ENCODE measurements at regions not wholly inside any gene's neighbourhood (a gene's known extent, or its start where the extent isn't known, plus 50 kb on each side); places are given as distances from the start of the nearest gene placed in this dataset.
"Not testable (repeated sequence)": the region's sequence is repeated elsewhere in the genome, so short reads cannot be mapped to it uniquely, and the experiment has no call there.

DNA sequence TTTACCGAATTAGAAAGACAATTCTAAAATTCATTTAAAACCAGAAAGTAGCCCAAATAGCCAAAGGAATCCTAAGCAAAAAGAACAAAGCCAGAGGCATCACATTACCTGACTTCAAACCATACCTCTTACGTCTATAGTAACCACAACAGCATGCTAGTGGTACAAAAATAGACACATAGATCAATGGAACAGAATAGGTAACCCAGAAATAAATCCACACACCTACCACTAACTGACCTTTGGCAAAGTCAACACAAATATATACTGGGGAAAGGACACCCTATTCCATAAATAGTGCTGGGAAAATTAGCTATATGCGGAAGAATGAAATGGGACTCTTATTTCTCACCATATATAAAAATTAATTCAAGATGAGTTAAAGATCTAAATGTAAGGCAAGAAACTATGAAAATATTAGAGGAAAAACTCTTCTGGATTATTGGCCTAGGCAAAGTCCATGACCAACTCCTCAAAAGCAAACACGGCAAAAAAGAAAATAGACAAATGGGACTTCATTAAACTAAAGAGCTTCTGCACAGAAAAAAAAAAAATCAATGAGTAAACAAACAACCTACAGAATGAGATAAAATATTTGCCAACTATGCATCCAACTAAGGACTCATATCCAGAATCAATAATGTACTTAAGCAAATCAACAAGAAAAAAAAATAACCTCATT, 568.9 kb downstream of the SOX5 start:
- Histone ChIP-seq H3K9me3 (ENCODE audit: control insufficient read depth in 4 of 4, low read length in 3 of 4) (peaks cover 0 to 3% (median 0%) of the 10 kb centered on the region in 4 donors), H3K27me3 (ENCODE audit: control insufficient read depth in 4 of 4, insufficient read depth in 4 of 4, low read length in 3 of 4) (no peaks in the 10 kb centered on the region), H3K36me3 (ENCODE audit: control insufficient read depth in 4 of 4, insufficient read depth in 3 of 4, low read depth in 1 of 4, low read length in 3 of 4) (no peaks in the 10 kb centered on the region), H3K4me1 (ENCODE audit: control insufficient read depth in 4 of 4, insufficient read depth in 4 of 4, low read length in 3 of 4) (peaks cover 0 to 2% (median 0%) of the 10 kb centered on the region in 4 donors), H3K27ac (ENCODE audit: low read depth in 1 of 2, low read length in 2 of 2) (peak overlapping the region; percentile 38 to 40), H3K9ac (ENCODE audit: low read depth in 1 of 2, low read length in 2 of 2) (no peak overlapping the region), H3K4me3 (ENCODE audit: low read depth in 1 of 3, low read length in 3 of 3) (no peak overlapping the region)
- TF ChIP-seq RAD21 (IDR thresholded peaks at IDR 0.05), result no peak
- TF ChIP-seq, protein P1, sequence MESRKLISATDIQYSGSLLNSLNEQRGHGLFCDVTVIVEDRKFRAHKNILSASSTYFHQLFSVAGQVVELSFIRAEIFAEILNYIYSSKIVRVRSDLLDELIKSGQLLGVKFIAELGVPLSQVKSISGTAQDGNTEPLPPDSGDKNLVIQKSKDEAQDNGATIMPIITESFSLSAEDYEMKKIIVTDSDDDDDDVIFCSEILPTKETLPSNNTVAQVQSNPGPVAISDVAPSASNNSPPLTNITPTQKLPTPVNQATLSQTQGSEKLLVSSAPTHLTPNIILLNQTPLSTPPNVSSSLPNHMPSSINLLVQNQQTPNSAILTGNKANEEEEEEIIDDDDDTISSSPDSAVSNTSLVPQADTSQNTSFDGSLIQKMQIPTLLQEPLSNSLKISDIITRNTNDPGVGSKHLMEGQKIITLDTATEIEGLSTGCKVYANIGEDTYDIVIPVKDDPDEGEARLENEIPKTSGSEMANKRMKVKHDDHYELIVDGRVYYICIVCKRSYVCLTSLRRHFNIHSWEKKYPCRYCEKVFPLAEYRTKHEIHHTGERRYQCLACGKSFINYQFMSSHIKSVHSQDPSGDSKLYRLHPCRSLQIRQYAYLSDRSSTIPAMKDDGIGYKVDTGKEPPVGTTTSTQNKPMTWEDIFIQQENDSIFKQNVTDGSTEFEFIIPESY (IDR thresholded peaks at IDR 0.05), result no peak
- TF ChIP-seq HNF4A (conservative IDR thresholded peaks at IDR 0.05), result peak; percentile 80 to 88
- TF ChIP-seq GABPA (IDR thresholded peaks at IDR 0.05 in 1 of 2, conservative IDR thresholded peaks at IDR 0.05 in 1 of 2), result no peak
- TF ChIP-seq YY1 (IDR thresholded peaks at IDR 0.05), result peak; percentile 68
- TF ChIP-seq FOXA2 (IDR thresholded peaks at IDR 0.05), result peak; percentile 38
- TF ChIP-seq, protein P2, sequence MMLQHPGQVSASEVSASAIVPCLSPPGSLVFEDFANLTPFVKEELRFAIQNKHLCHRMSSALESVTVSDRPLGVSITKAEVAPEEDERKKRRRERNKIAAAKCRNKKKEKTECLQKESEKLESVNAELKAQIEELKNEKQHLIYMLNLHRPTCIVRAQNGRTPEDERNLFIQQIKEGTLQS (IDR thresholded peaks at IDR 0.05), result no peak
- TF ChIP-seq SP1 (IDR thresholded peaks at IDR 0.05), result peak; percentile 63
- TF ChIP-seq TAF1 (conservative IDR thresholded peaks at IDR 0.05), result no peak
- no peak for TF ChIP-seq HNF4G (IDR thresholded peaks at IDR 0.05)
- TF ChIP-seq NR2F2 (IDR thresholded peaks at IDR 0.05), result no peak
- TF ChIP-seq, protein P3, sequence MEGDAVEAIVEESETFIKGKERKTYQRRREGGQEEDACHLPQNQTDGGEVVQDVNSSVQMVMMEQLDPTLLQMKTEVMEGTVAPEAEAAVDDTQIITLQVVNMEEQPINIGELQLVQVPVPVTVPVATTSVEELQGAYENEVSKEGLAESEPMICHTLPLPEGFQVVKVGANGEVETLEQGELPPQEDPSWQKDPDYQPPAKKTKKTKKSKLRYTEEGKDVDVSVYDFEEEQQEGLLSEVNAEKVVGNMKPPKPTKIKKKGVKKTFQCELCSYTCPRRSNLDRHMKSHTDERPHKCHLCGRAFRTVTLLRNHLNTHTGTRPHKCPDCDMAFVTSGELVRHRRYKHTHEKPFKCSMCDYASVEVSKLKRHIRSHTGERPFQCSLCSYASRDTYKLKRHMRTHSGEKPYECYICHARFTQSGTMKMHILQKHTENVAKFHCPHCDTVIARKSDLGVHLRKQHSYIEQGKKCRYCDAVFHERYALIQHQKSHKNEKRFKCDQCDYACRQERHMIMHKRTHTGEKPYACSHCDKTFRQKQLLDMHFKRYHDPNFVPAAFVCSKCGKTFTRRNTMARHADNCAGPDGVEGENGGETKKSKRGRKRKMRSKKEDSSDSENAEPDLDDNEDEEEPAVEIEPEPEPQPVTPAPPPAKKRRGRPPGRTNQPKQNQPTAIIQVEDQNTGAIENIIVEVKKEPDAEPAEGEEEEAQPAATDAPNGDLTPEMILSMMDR (IDR thresholded peaks at IDR 0.05; ENCODE audit: low read depth, low read length, missing input control), result no peak
- TF ChIP-seq EGR1 (IDR thresholded peaks at IDR 0.05; ENCODE audit: low read depth in 2 of 2), result no peak
- no peak for TF ChIP-seq JUND (IDR thresholded peaks at IDR 0.05)
- peak; percentile 16 to 42 for TF ChIP-seq RXRA (IDR thresholded peaks at IDR 0.05)
- no peak for TF ChIP-seq FOXA1 (IDR thresholded peaks at IDR 0.05)
- TF ChIP-seq, protein P4, sequence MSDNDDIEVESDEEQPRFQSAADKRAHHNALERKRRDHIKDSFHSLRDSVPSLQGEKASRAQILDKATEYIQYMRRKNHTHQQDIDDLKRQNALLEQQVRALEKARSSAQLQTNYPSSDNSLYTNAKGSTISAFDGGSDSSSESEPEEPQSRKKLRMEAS (IDR thresholded peaks at IDR 0.05), result no peak
- TF ChIP-seq, protein P5, sequence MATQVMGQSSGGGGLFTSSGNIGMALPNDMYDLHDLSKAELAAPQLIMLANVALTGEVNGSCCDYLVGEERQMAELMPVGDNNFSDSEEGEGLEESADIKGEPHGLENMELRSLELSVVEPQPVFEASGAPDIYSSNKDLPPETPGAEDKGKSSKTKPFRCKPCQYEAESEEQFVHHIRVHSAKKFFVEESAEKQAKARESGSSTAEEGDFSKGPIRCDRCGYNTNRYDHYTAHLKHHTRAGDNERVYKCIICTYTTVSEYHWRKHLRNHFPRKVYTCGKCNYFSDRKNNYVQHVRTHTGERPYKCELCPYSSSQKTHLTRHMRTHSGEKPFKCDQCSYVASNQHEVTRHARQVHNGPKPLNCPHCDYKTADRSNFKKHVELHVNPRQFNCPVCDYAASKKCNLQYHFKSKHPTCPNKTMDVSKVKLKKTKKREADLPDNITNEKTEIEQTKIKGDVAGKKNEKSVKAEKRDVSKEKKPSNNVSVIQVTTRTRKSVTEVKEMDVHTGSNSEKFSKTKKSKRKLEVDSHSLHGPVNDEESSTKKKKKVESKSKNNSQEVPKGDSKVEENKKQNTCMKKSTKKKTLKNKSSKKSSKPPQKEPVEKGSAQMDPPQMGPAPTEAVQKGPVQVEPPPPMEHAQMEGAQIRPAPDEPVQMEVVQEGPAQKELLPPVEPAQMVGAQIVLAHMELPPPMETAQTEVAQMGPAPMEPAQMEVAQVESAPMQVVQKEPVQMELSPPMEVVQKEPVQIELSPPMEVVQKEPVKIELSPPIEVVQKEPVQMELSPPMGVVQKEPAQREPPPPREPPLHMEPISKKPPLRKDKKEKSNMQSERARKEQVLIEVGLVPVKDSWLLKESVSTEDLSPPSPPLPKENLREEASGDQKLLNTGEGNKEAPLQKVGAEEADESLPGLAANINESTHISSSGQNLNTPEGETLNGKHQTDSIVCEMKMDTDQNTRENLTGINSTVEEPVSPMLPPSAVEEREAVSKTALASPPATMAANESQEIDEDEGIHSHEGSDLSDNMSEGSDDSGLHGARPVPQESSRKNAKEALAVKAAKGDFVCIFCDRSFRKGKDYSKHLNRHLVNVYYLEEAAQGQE (IDR thresholded peaks at IDR 0.05), result peak; percentile 21
- DNase-seq (ENCODE audit: low spot score), result no peak
- WGBS, result 39% methylated on average over 4 of the region's 4 CpGs

DNA sequence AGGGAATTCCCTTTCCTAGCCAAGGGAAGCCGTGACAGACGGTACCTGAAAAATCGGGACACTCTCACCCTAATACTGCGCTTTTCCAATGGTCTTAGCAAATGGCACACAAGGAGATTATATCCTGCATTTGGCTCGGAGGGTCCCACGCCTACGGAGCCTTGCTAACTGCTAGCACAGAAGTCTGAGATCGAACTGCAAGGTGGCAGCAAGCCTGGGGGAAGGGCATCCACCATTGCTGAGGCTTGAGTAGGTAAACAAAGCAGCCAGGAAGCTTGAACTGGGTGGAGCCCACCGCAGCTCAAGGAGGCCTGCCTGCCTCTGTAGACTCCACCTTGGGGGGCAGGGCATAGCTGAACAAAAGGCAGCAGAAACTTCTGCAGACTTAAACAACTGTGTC, 560.6 kb downstream of the SOX5 start:
- H3K9me3 ChIP-seq (ENCODE audit: control insufficient read depth in 4 of 4, low read length in 3 of 4); H3K27me3 ChIP-seq (ENCODE audit: control insufficient read depth in 4 of 4, insufficient read depth in 4 of 4, low read length in 3 of 4); H3K4me1 ChIP-seq (ENCODE audit: control insufficient read depth in 4 of 4, insufficient read depth in 4 of 4, low read length in 3 of 4); H3K9ac ChIP-seq (ENCODE audit: low read depth in 1 of 2, low read length in 2 of 2); H3K36me3 ChIP-seq (ENCODE audit: control insufficient read depth in 4 of 4, insufficient read depth in 3 of 4, low read depth in 1 of 4, low read length in 3 of 4); H3K27ac ChIP-seq (ENCODE audit: low read depth in 1 of 2, low read length in 2 of 2); DNase-seq (ENCODE audit: low spot score): not testable (repeated sequence)
- H3K4me3 ChIP-seq (ENCODE audit: low read depth in 1 of 3, low read length in 3 of 3), result peak overlapping the region in 1 of 3 donors; percentile 32
- 92% methylated on average over 9 of the region's 9 CpGs for WGBS

Data from liver (tissue), 8 donors.